Middle frontal gyrus (tissue), 1 donor: ENCODE measurements at regions not wholly inside any gene's neighbourhood (a gene's known extent, or its start where the extent isn't known, plus 50 kb on each side); places are given as distances from the start of the nearest gene placed in this dataset.
"Not testable (repeated sequence)": the region's sequence is repeated elsewhere in the genome, so short reads cannot be mapped to it uniquely, and the experiment has no call there.

Experiments
- DNase-seq: peaks from one replicate; pipeline ENCODE4 v3.0.0-alpha.2; 2015; ENCODE audit warnings: low spot score; ENCODE audit errors: extremely low spot score

GRCh38 chr11:42823546-42823945 is 488.2 kb upstream of the API5 start:
- no peak for DNase-seq

- no peak for DNase-seq
These were observed 487.7 kb upstream of the API5 start for GRCh38 chr11:42824067-42824466.

- DNase-seq: no peak
These were observed 486.2 kb upstream of the API5 start for GRCh38 chr11:42825598-42825997.

- DNase-seq: no peak
These were observed 484.0 kb upstream of the API5 start for GRCh38 chr11:42827845-42828244.

GRCh38 chr11:42837994-42838393 is 473.8 kb upstream of the API5 start:
- DNase-seq: no peak

- DNase-seq: no peak
These were observed 471.5 kb upstream of the API5 start for GRCh38 chr11:42840176-42840829.

GRCh38 chr11:42840860-42841259 is 470.9 kb upstream of the API5 start:
- no peak for DNase-seq

- no peak for DNase-seq
These were observed 470.2 kb upstream of the API5 start for GRCh38 chr11:42841556-42841955.

- DNase-seq: no peak
These were observed 462.4 kb upstream of the API5 start for GRCh38 chr11:42849362-42849761.

- no peak for DNase-seq
These were observed 454.5 kb upstream of the API5 start for GRCh38 chr11:42857344-42857743.

- no peak for DNase-seq
These were observed 441.3 kb upstream of the API5 start for GRCh38 chr11:42870480-42870879.

- DNase-seq: not testable (repeated sequence)
These were observed 437.9 kb upstream of the API5 start for GRCh38 chr11:42873800-42874405.

- DNase-seq: not testable (repeated sequence)
These were observed 430.5 kb upstream of the API5 start for GRCh38 chr11:42881335-42881734.

GRCh38 chr11:42890773-42891172 is 421.0 kb upstream of the API5 start:
- no peak for DNase-seq

- no peak for DNase-seq
These were observed 410.7 kb upstream of the API5 start for GRCh38 chr11:42901084-42901483.

- no peak for DNase-seq
These were observed 405.6 kb upstream of the API5 start for GRCh38 chr11:42906226-42906625.

- DNase-seq: no peak
These were observed 398.1 kb upstream of the API5 start for GRCh38 chr11:42913731-42914130.

GRCh38 chr11:42923651-42924050 is 388.1 kb upstream of the API5 start:
- DNase-seq: no peak

- no peak for DNase-seq
These were observed 385.9 kb upstream of the API5 start for GRCh38 chr11:42925916-42926315.

- no peak for DNase-seq
These were observed 364.4 kb upstream of the API5 start for GRCh38 chr11:42947405-42947804.

GRCh38 chr11:42949738-42950376 is 361.9 kb upstream of the API5 start:
- not testable (repeated sequence) for DNase-seq

- no peak for DNase-seq
These were observed 360.5 kb upstream of the API5 start for GRCh38 chr11:42951266-42951665.

GRCh38 chr11:42957831-42958230 is 354.0 kb upstream of the API5 start:
- DNase-seq: no peak
